HCT116 (cell line): ENCODE measurements at regions not wholly inside any gene's neighbourhood (a gene's known extent, or its start where the extent isn't known, plus 50 kb on each side); places are given as distances from the start of the nearest gene placed in this dataset.

Experiments
- ATAC-seq: fragments of 200-7000 bp; cut with Tn5 transposase; 2 replicates; pipeline ENCODE4 v1.9.1; 2020; ENCODE audit warnings: mild to moderate bottlenecking, moderate library complexity
- BruUV-seq: library from RNA; stranded (reverse); fragments of 400-500 nt; replicated peaks from 2 replicates; lab custom pipeline; 2021; lab: Mats Ljungman, UMichigan
- CTCF ChIA-PET: fragments of 300-600 bp; sonication (Branson Sonifier 250); formaldehyde crosslinking; loops from one replicate; lab custom pipeline; 2021; ENCODE audit warnings: antibody characterized with exemption; lab: Charles Lee
- POLR2A ChIA-PET: fragments of 300-600, 350-600 bp; sonication (Branson Sonifier 250); formaldehyde crosslinking; loops from one replicate; lab custom pipeline; 2021; ENCODE audit warnings: antibody characterized with exemption; lab: Charles Lee
- RAD21 ChIA-PET, 2 experiments: fragments of 300-600 bp; sonication (Branson Sonifier 250); formaldehyde crosslinking; loops; one replicate each; lab custom pipeline; 2023; ENCODE audit warnings: low total read pairs in 2 of 2; ENCODE audit not compliant: uncharacterized antibody in 2 of 2, unreplicated experiment in 2 of 2, low non-redundant PET in 1 of 2; lab: Charles Lee
- DNase-seq: peaks from one replicate; pipeline ENCODE4 v3.0.0-alpha.2; 2010; ENCODE audit warnings: low read depth, low spot score
- H2AFZ ChIP-seq: fragments of 200-600 bp; shearing (Covaris generic), sonication (generic); 2 replicates; pipeline ENCODE4 v1.6.1; 2017; ENCODE audit warnings: low read depth, mixed run types, mixed read lengths, antibody characterized with exemption, low read length; ENCODE audit not compliant: poor library complexity, severe bottlenecking
- H3K27ac ChIP-seq: 2 replicates; pipeline ENCODE4 v1.5.1; 2012; ENCODE audit warnings: low read depth, low read length
- H3K27me3 ChIP-seq: fragments of 200-600 bp; sonication (generic); 2 replicates; pipeline ENCODE4 v1.6.1; 2016; ENCODE audit warnings: mixed run types, low read length, mixed read lengths; ENCODE audit not compliant: insufficient read depth
- H3K36me3 ChIP-seq, 2 experiments: fragments of 200-500 bp in 1 of 2; fragments of 200-600 bp in 1 of 2; sonication (Bioruptor generic) in 1 of 2; sonication (generic) in 1 of 2; 2 replicates each; pipeline versions ENCODE4 v1.5.1 to v1.6.1; 2014 to 2016; ENCODE audit warnings: low read length in 2 of 2, inconsistent platforms in 1 of 2, mixed read lengths in 1 of 2, mixed run types in 1 of 2; ENCODE audit not compliant: insufficient read depth in 2 of 2, control insufficient read depth in 1 of 2
- H3K4me1 ChIP-seq, 2 experiments: fragments of 200-600 bp in 1 of 2; sonication (generic) in 1 of 2; 2 replicates each; pipeline versions ENCODE4 v1.5.1 to v1.6.1; 2012 to 2017; ENCODE audit warnings: low read length in 2 of 2, inconsistent platforms in 1 of 2, mild to moderate bottlenecking in 1 of 2, mixed read lengths in 1 of 2, mixed run types in 1 of 2, moderate library complexity in 1 of 2; ENCODE audit not compliant: insufficient read depth in 2 of 2, control insufficient read depth in 1 of 2
- H3K4me2 ChIP-seq: fragments of 200-600 bp; sonication (generic); 2 replicates; pipeline ENCODE4 v1.6.1; 2017; ENCODE audit warnings: mixed run types, low read length, mixed read lengths
- H3K4me3 ChIP-seq, 2 experiments: fragments of 200-600 bp in 1 of 2; sonication (generic) in 1 of 2; replicated peaks in 1 of 2; 2 replicates each; pipeline ENCODE4 v1.5.1; 2011 to 2016; ENCODE audit warnings: low read length in 2 of 2, control low read depth in 1 of 2, low read depth in 1 of 2, mild to moderate bottlenecking in 1 of 2, mixed read lengths in 1 of 2, mixed run types in 1 of 2
- H3K79me2 ChIP-seq: fragments of 200-600 bp; sonication (generic); 2 replicates; pipeline ENCODE4 v1.6.1; 2017; ENCODE audit warnings: mild to moderate bottlenecking, mixed run types, low read length, moderate library complexity, mixed read lengths; ENCODE audit not compliant: insufficient read depth
- H3K9ac ChIP-seq: fragments of 200-600 bp; sonication (generic); 2 replicates; pipeline ENCODE4 v1.6.1; 2016; ENCODE audit warnings: low read length, mixed read lengths
- H3K9me2 ChIP-seq: fragments of 200-600 bp; sonication (generic), shearing (Covaris generic); 2 replicates; pipeline ENCODE4 v1.6.1; 2017; ENCODE audit warnings: mixed run types, mild to moderate bottlenecking, moderate library complexity; ENCODE audit not compliant: insufficient read depth
- H3K9me3 ChIP-seq, 2 experiments: fragments of 200-500 bp in 1 of 2; fragments of 200-600 bp in 1 of 2; sonication (Bioruptor generic) in 1 of 2; sonication (generic) in 1 of 2; 2 replicates each; pipeline ENCODE4 v1.6.1; 2014 to 2017; ENCODE audit warnings: low read length in 2 of 2, mixed read lengths in 2 of 2, inconsistent platforms in 1 of 2, low read depth in 1 of 2, mild to moderate bottlenecking in 1 of 2, mixed run types in 1 of 2, moderate library complexity in 1 of 2; ENCODE audit not compliant: control insufficient read depth in 1 of 2, insufficient read depth in 1 of 2
- H4K20me1 ChIP-seq: fragments of 200-600 bp; sonication (generic), shearing (Covaris generic); 2 replicates; pipeline ENCODE4 v1.6.1; 2017; ENCODE audit warnings: mixed run types, mild to moderate bottlenecking, moderate library complexity; ENCODE audit not compliant: insufficient read depth
- ATF3 ChIP-seq: IDR thresholded peaks from 2 replicates; pipeline ENCODE4 v1.6.1; 2012
- CBX3 ChIP-seq: IDR thresholded peaks from 2 replicates; pipeline ENCODE4 v1.6.1; 2012; ENCODE audit warnings: low read depth
- CEBPB ChIP-seq: IDR thresholded peaks from 2 replicates; pipeline ENCODE4 v1.6.1; 2012; ENCODE audit warnings: low read depth
- EGR1 ChIP-seq: IDR thresholded peaks from 2 replicates; pipeline ENCODE4 v1.6.1; 2012; ENCODE audit warnings: low read depth
- ELF1 ChIP-seq: IDR thresholded peaks from 2 replicates; pipeline ENCODE4 v1.6.1; 2012; ENCODE audit warnings: low read depth, borderline replicate concordance
- EZH2phosphoT487 ChIP-seq: fragments of 200-600 bp; IDR thresholded peaks from 2 replicates; pipeline ENCODE4 v1.6.1; 2018; ENCODE audit warnings: antibody characterized with exemption, borderline replicate concordance
- FOSL1 ChIP-seq: IDR thresholded peaks from 2 replicates; pipeline ENCODE4 v1.6.1; 2012; ENCODE audit warnings: low read depth
- JUND ChIP-seq: IDR thresholded peaks from 2 replicates; pipeline ENCODE4 v1.6.1; 2012
- MAX ChIP-seq: IDR thresholded peaks from 2 replicates; pipeline ENCODE4 v1.6.1; 2012
- POLR2AphosphoS5 ChIP-seq: IDR thresholded peaks from 2 replicates; pipeline ENCODE4 v1.6.1; 2011; ENCODE audit warnings: mild to moderate bottlenecking, low read depth, low read length, moderate library complexity
- RAD21 ChIP-seq: IDR thresholded peaks from 2 replicates; pipeline ENCODE4 v1.6.1; 2012; ENCODE audit warnings: low read depth, mild to moderate bottlenecking
- SP1 ChIP-seq: IDR thresholded peaks from 2 replicates; pipeline ENCODE4 v1.6.1; 2012; ENCODE audit warnings: low read depth
- SRF ChIP-seq: IDR thresholded peaks from 2 replicates; pipeline ENCODE4 v1.6.1; 2012; ENCODE audit warnings: low read depth
- TCF7L2 ChIP-seq: IDR thresholded peaks from 2 replicates; pipeline ENCODE4 v1.7.0; 2011; ENCODE audit warnings: borderline replicate concordance, inconsistent platforms; ENCODE audit not compliant: insufficient read depth, insufficient read length; ENCODE audit errors: extremely low read depth
- YY1 ChIP-seq: IDR thresholded peaks from 2 replicates; pipeline ENCODE4 v1.6.1; 2011; ENCODE audit warnings: low read length, low read depth, moderate library complexity, mild to moderate bottlenecking; ENCODE audit not compliant: insufficient replicate concordance; ENCODE audit errors: extremely low read depth
- ZNF274 ChIP-seq: fragments of 200-500 bp; sonication (Bioruptor generic); IDR thresholded peaks from 2 replicates; pipeline ENCODE4 v1.6.1; 2014; ENCODE audit warnings: mild to moderate bottlenecking, low read depth, low read length, inconsistent platforms
- intact Hi-C: fragments of 100-400 bp; cut with micrococcal nuclease; formaldehyde crosslinking; loops from 2 replicates; pipeline ENCODE4 v1.10.0; 2022
- TF ChIP-seq, protein P1 (sequence below): IDR thresholded peaks from 2 replicates; pipeline ENCODE4 v1.6.1; 2012; ENCODE audit warnings: low read depth
- TF ChIP-seq, protein P2 (sequence below): IDR thresholded peaks from 2 replicates; pipeline ENCODE4 v1.6.1; 2011; ENCODE audit warnings: mild to moderate bottlenecking, low read length, moderate library complexity; ENCODE audit not compliant: insufficient replicate concordance; ENCODE audit errors: extremely low read depth

DNA sequence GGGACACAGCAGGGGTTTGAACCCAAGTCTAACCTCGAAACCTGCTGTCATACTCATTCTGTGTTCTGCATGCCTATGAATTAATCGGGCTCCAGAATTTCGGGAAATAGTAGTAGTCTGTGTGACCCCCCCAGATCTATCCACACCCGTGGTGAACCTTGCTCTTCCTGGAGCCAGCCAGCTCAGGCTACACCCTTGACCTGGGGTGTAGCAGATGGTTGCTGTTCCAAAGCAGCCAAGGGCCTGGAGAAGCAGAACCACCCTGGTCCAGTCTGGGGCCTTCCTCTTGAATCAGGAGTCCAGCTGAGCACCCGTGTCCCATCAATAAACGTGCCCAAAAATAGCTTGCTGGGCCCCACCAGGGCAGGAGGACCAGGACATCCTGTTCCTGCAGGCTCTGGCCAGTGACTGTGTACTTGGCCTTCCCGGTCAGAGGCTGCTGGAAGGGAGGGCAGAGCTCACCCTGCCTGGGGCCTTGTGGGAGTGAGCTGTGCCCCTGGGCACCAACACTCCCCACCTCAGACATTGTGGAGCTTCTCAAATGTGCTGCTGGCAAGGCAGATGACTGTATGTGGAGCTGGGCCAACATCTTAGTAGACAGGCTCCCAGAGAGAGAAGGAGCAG, 101.2 kb upstream of the ZNF716 start:
- Histone ChIP-seq H3K9me2 (no peaks in the 10 kb centered on the region), H3K4me1 (no peaks in the 10 kb centered on the region), H3K4me3 (no peak overlapping the region), H3K9ac (no peak overlapping the region), H3K9me3 (peaks cover 0 to 23% of the 10 kb centered on the region in 2 experiments; a peak in 2 of 4 replicates), H3K4me2 (no peak overlapping the region), H4K20me1 (no peaks in the 10 kb centered on the region), H3K36me3 (no peaks in the 10 kb centered on the region), H3K27ac (no peak overlapping the region), H3K79me2 (no peaks in the 10 kb centered on the region), H3K27me3 (no peaks in the 10 kb centered on the region), H2AFZ (no peak overlapping the region)
- ATAC-seq, result no peak
- BruUV-seq, result no TSS peak
- RAD21 ChIA-PET, result no interaction called here
- POLR2A ChIA-PET, result no interaction called here
- DNase-seq, result no peak
- intact Hi-C loops, result no loop called here
- CTCF ChIA-PET, result no interaction called here
- TF ChIP-seq SP1 (no peak), SRF (no peak), MAX (no peak), FOSL1 (no peak), JUND (no peak), YY1 (no peak), CBX3 (no peak), POLR2AphosphoS5 (no peak), RAD21 (no peak), TCF7L2 (no peak), EGR1 (no peak), ZNF274 (no peak), ATF3 (no peak), CEBPB (no peak), EZH2phosphoT487 (no peak), ELF1 (no peak)
- TF ChIP-seq, protein P1, sequence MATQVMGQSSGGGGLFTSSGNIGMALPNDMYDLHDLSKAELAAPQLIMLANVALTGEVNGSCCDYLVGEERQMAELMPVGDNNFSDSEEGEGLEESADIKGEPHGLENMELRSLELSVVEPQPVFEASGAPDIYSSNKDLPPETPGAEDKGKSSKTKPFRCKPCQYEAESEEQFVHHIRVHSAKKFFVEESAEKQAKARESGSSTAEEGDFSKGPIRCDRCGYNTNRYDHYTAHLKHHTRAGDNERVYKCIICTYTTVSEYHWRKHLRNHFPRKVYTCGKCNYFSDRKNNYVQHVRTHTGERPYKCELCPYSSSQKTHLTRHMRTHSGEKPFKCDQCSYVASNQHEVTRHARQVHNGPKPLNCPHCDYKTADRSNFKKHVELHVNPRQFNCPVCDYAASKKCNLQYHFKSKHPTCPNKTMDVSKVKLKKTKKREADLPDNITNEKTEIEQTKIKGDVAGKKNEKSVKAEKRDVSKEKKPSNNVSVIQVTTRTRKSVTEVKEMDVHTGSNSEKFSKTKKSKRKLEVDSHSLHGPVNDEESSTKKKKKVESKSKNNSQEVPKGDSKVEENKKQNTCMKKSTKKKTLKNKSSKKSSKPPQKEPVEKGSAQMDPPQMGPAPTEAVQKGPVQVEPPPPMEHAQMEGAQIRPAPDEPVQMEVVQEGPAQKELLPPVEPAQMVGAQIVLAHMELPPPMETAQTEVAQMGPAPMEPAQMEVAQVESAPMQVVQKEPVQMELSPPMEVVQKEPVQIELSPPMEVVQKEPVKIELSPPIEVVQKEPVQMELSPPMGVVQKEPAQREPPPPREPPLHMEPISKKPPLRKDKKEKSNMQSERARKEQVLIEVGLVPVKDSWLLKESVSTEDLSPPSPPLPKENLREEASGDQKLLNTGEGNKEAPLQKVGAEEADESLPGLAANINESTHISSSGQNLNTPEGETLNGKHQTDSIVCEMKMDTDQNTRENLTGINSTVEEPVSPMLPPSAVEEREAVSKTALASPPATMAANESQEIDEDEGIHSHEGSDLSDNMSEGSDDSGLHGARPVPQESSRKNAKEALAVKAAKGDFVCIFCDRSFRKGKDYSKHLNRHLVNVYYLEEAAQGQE, result no peak
- TF ChIP-seq, protein P2, sequence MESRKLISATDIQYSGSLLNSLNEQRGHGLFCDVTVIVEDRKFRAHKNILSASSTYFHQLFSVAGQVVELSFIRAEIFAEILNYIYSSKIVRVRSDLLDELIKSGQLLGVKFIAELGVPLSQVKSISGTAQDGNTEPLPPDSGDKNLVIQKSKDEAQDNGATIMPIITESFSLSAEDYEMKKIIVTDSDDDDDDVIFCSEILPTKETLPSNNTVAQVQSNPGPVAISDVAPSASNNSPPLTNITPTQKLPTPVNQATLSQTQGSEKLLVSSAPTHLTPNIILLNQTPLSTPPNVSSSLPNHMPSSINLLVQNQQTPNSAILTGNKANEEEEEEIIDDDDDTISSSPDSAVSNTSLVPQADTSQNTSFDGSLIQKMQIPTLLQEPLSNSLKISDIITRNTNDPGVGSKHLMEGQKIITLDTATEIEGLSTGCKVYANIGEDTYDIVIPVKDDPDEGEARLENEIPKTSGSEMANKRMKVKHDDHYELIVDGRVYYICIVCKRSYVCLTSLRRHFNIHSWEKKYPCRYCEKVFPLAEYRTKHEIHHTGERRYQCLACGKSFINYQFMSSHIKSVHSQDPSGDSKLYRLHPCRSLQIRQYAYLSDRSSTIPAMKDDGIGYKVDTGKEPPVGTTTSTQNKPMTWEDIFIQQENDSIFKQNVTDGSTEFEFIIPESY, result no peak
